ENCODE measurements at regions not wholly inside any gene's neighbourhood (a gene's known extent, or its start where the extent isn't known, plus 50 kb on each side); places are given as distances from the start of the nearest gene placed in this dataset.
"Not testable (repeated sequence)": the region's sequence is repeated elsewhere in the genome, so short reads cannot be mapped to it uniquely, and the experiment has no call there.

DNA sequence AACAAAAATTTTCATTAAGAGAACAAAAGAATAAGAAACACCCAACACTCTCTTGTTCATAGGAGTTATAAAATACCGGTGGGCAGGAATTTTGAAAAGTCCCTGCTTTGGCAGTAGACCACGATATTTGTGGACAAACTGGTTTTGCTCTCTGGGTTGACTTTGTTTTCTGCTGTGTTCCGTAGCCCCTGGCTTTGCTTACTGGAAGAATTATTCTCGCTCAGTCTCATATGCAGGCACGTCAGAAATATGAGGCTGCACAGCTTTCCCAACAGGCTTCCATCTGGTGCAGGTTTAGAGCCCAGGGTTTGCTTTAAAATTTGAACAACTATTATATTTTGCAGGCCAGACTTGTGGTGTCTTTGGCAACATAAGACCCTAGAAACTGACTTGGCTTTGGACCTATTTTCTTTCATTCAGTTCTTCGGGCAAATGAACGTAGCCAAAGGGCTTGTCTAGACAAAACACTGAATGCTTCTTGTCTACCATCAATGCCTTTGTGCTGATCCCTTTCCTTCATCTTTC, 2012.6 kb downstream of the PCDH9 start (continued):
- TF ChIP-seq, protein P1, sequence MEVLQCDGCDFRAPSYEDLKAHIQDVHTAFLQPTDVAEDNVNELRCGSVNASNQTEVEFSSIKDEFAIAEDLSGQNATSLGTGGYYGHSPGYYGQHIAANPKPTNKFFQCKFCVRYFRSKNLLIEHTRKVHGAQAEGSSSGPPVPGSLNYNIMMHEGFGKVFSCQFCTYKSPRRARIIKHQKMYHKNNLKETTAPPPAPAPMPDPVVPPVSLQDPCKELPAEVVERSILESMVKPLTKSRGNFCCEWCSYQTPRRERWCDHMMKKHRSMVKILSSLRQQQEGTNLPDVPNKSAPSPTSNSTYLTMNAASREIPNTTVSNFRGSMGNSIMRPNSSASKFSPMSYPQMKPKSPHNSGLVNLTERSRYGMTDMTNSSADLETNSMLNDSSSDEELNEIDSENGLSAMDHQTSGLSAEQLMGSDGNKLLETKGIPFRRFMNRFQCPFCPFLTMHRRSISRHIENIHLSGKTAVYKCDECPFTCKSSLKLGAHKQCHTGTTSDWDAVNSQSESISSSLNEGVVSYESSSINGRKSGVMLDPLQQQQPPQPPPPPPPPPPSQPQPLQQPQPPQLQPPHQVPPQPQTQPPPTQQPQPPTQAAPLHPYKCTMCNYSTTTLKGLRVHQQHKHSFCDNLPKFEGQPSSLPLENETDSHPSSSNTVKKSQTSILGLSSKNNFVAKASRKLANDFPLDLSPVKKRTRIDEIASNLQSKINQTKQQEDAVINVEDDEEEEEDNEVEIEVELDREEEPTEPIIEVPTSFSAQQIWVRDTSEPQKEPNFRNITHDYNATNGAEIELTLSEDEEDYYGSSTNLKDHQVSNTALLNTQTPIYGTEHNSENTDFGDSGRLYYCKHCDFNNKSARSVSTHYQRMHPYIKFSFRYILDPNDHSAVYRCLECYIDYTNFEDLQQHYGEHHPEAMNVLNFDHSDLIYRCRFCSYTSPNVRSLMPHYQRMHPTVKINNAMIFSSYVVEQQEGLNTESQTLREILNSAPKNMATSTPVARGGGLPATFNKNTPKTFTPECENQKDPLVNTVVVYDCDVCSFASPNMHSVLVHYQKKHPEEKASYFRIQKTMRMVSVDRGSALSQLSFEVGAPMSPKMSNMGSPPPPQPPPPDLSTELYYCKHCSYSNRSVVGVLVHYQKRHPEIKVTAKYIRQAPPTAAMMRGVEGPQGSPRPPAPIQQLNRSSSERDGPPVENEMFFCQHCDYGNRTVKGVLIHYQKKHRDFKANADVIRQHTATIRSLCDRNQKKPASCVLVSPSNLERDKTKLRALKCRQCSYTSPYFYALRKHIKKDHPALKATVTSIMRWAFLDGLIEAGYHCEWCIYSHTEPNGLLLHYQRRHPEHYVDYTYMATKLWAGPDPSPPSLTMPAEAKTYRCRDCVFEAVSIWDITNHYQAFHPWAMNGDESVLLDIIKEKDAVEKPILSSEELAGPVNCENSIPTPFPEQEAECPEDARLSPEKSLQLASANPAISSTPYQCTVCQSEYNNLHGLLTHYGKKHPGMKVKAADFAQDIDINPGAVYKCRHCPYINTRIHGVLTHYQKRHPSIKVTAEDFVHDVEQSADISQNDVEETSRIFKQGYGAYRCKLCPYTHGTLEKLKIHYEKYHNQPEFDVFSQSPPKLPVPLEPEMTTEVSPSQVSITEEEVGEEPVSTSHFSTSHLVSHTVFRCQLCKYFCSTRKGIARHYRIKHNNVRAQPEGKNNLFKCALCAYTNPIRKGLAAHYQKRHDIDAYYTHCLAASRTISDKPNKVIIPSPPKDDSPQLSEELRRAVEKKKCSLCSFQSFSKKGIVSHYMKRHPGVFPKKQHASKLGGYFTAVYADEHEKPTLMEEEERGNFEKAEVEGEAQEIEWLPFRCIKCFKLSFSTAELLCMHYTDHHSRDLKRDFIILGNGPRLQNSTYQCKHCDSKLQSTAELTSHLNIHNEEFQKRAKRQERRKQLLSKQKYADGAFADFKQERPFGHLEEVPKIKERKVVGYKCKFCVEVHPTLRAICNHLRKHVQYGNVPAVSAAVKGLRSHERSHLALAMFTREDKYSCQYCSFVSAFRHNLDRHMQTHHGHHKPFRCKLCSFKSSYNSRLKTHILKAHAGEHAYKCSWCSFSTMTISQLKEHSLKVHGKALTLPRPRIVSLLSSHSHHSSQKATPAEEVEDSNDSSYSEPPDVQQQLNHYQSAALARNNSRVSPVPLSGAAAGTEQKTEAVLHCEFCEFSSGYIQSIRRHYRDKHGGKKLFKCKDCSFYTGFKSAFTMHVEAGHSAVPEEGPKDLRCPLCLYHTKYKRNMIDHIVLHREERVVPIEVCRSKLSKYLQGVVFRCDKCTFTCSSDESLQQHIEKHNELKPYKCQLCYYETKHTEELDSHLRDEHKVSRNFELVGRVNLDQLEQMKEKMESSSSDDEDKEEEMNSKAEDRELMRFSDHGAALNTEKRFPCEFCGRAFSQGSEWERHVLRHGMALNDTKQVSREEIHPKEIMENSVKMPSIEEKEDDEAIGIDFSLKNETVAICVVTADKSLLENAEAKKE (CRISPR knock-in tag; IDR thresholded peaks at IDR 0.05): no peak
- TF ChIP-seq, protein P2, sequence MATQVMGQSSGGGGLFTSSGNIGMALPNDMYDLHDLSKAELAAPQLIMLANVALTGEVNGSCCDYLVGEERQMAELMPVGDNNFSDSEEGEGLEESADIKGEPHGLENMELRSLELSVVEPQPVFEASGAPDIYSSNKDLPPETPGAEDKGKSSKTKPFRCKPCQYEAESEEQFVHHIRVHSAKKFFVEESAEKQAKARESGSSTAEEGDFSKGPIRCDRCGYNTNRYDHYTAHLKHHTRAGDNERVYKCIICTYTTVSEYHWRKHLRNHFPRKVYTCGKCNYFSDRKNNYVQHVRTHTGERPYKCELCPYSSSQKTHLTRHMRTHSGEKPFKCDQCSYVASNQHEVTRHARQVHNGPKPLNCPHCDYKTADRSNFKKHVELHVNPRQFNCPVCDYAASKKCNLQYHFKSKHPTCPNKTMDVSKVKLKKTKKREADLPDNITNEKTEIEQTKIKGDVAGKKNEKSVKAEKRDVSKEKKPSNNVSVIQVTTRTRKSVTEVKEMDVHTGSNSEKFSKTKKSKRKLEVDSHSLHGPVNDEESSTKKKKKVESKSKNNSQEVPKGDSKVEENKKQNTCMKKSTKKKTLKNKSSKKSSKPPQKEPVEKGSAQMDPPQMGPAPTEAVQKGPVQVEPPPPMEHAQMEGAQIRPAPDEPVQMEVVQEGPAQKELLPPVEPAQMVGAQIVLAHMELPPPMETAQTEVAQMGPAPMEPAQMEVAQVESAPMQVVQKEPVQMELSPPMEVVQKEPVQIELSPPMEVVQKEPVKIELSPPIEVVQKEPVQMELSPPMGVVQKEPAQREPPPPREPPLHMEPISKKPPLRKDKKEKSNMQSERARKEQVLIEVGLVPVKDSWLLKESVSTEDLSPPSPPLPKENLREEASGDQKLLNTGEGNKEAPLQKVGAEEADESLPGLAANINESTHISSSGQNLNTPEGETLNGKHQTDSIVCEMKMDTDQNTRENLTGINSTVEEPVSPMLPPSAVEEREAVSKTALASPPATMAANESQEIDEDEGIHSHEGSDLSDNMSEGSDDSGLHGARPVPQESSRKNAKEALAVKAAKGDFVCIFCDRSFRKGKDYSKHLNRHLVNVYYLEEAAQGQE (IDR thresholded peaks at IDR 0.05; ENCODE audit: unreplicated experiment): no peak

DNA sequence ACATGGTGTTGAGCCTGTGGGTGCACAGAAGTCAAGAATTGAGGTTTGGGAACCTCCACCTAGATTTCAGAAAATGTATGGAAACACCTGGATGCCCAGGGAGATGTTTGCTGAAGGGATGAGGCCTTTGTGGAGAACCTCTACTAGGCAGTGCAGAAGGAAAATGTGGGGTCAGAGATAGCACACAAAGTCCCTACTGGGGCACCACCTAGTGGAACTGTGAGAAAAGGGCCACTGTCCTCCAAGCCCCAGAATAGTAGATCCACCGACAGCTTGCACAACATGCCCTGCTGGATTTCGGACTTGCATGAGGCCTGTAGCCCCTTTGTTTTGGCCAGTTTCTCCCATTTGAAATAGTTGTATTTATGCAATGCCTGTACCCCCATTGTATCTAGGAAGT, 2027.3 kb downstream of the PCDH9 start:
- not testable (repeated sequence) for H3K4me3 Mint-ChIP-seq; H3K27me3 Mint-ChIP-seq (ENCODE audit: insufficient read depth, low read depth, poor library complexity); H3K4me1 Mint-ChIP-seq; ATAC-seq; H3K36me3 ChIP-seq (ENCODE audit: insufficient read depth); H3K27ac Mint-ChIP-seq; H3K9me2 ChIP-seq (ENCODE audit: insufficient read depth); H2AFZ ChIP-seq; H3K4me1 ChIP-seq (ENCODE audit: insufficient read depth); H3K27me3 ChIP-seq (ENCODE audit: insufficient read depth); H3K4me2 ChIP-seq; H3F3A ChIP-seq (replicated peaks; ENCODE audit: low read depth); H3K4me3 ChIP-seq; H3K79me2 ChIP-seq (replicated peaks; ENCODE audit: insufficient read depth); H3K27ac ChIP-seq (ENCODE audit: low read depth); H4K20me1 ChIP-seq (replicated peaks; ENCODE audit: insufficient read depth)
- peaks cover 28% of the 10 kb centered on the region for H3K9me3 Mint-ChIP-seq
- peaks cover 26% of the 10 kb centered on the region for H3K36me3 Mint-ChIP-seq (ENCODE audit: low read depth)
- DNase-seq (ENCODE audit: low spot score): peak; percentile 2
- TF ChIP-seq, protein P3, sequence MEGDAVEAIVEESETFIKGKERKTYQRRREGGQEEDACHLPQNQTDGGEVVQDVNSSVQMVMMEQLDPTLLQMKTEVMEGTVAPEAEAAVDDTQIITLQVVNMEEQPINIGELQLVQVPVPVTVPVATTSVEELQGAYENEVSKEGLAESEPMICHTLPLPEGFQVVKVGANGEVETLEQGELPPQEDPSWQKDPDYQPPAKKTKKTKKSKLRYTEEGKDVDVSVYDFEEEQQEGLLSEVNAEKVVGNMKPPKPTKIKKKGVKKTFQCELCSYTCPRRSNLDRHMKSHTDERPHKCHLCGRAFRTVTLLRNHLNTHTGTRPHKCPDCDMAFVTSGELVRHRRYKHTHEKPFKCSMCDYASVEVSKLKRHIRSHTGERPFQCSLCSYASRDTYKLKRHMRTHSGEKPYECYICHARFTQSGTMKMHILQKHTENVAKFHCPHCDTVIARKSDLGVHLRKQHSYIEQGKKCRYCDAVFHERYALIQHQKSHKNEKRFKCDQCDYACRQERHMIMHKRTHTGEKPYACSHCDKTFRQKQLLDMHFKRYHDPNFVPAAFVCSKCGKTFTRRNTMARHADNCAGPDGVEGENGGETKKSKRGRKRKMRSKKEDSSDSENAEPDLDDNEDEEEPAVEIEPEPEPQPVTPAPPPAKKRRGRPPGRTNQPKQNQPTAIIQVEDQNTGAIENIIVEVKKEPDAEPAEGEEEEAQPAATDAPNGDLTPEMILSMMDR (conservative IDR thresholded peaks at IDR 0.05; ENCODE audit: low read depth in 2 of 2): peak in 1 of 2 experiments; percentile 55; a peak in 2 of 4 replicates

All from GM23338 (cell line).